NCI-H1105 (cell line): ENCODE measurements at regions not wholly inside any gene's neighbourhood (a gene's known extent, or its start where the extent isn't known, plus 50 kb on each side); places are given as distances from the start of the nearest gene placed in this dataset.

Experiments used
- DNase-seq: peaks from one replicate; lab custom pipeline; 2025; lab: John Stamatoyannopoulos, UW

GRCh38 chr4:129167640-129168260 is 71.8 kb downstream of the C4orf33 start:
- DNase-seq, result no peak

- DNase-seq, result no peak
These were observed 76.2 kb downstream of the C4orf33 start for GRCh38 chr4:129172181-129172580.

GRCh38 chr4:129176864-129177263 is 80.9 kb downstream of the C4orf33 start:
- no peak for DNase-seq

GRCh38 chr4:129179276-129179675 is 83.3 kb downstream of the C4orf33 start:
- no peak for DNase-seq

GRCh38 chr4:129189630-129190029 is 93.7 kb downstream of the C4orf33 start:
- no peak for DNase-seq

- DNase-seq, result no peak
These were observed 97.6 kb downstream of the C4orf33 start for GRCh38 chr4:129193357-129194100.

GRCh38 chr4:129208481-129208880 is 112.5 kb downstream of the C4orf33 start:
- no peak for DNase-seq

- DNase-seq, result no peak
These were observed 117.7 kb downstream of the C4orf33 start for GRCh38 chr4:129213692-129214091.

- no peak for DNase-seq
These were observed 122.4 kb downstream of the C4orf33 start for GRCh38 chr4:129218360-129218759.

- no peak for DNase-seq
These were observed 122.9 kb downstream of the C4orf33 start for GRCh38 chr4:129218897-129219296.

- no peak for DNase-seq
These were observed 124.3 kb downstream of the C4orf33 start for GRCh38 chr4:129220254-129220653.

- DNase-seq, result no peak
These were observed 128.0 kb downstream of the C4orf33 start for GRCh38 chr4:129223945-129224344.

- DNase-seq, result no peak
These were observed 134.9 kb downstream of the C4orf33 start for GRCh38 chr4:129230846-129231245.

- no peak for DNase-seq
These were observed 136.1 kb downstream of the C4orf33 start for GRCh38 chr4:129231945-129232588.

GRCh38 chr4:129232589-129233337 is 136.8 kb downstream of the C4orf33 start:
- DNase-seq, result no peak

- DNase-seq, result no peak
These were observed 137.7 kb downstream of the C4orf33 start for GRCh38 chr4:129233691-129234090.

- no peak for DNase-seq
These were observed 140.4 kb downstream of the C4orf33 start for GRCh38 chr4:129236351-129236750.

- no peak for DNase-seq
These were observed 143.1 kb downstream of the C4orf33 start for GRCh38 chr4:129239088-129239487.

GRCh38 chr4:129240816-129241215 is 144.9 kb downstream of the C4orf33 start:
- no peak for DNase-seq

GRCh38 chr4:129246145-129246544 is 150.2 kb downstream of the C4orf33 start:
- DNase-seq, result no peak

GRCh38 chr4:129246910-129247461 is 151.0 kb downstream of the C4orf33 start:
- peak; percentile 88 for DNase-seq

GRCh38 chr4:129248621-129249020 is 152.7 kb downstream of the C4orf33 start:
- DNase-seq, result no peak
